NCI-H446 (cell line): ENCODE measurements at regions not wholly inside any gene's neighbourhood (a gene's known extent, or its start where the extent isn't known, plus 50 kb on each side); places are given as distances from the start of the nearest gene placed in this dataset.
"Not testable (repeated sequence)": the region's sequence is repeated elsewhere in the genome, so short reads cannot be mapped to it uniquely, and the experiment has no call there.

ENCODE experiments used
- DNase-seq, 2 experiments: peaks; one replicate each; lab custom pipeline; 2025; lab: John Stamatoyannopoulos, UW

- DNase-seq, result not testable (repeated sequence)
Observed at GRCh38 chr3:162987085-162987794, 1490.6 kb downstream of the OTOL1 start.

DNA sequence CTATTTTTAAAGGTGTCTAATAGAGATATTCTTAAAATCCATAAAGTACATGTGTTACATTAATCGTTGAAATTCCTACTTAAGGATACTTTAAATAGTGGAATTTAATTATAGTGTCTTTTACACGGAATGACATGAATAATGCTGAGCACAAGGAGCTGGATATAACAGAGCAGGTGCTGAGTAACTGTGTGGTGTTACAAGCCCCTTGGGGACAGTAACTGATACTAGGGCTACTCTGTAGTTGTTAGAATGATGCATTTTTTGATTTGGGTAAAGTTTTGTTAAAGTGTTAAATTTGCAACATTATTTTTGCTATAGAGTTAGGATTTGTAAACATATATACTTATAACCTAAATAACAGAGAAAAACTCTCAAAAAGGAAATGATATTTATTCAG, 1496.1 kb downstream of the OTOL1 start:
- DNase-seq, result no peak

DNA sequence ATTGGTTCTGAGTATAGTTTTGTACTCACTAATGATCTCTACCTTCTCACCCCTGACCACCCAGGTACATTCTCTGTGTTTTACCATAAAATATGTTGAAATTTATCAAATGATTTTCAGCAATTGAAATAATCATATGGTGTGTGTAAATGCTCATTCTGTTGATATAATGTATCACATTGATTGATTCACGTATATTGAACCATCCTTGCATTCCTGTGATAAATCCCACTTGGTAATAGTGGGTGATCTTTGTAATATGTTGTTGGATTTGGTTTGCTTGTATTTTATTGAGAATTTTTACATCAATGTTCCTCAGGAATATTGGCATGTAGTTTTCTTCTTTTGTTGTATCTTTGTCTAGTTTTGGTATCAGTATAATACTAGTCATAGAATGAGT, 1497.6 kb downstream of the OTOL1 start:
- no peak for DNase-seq

GRCh38 chr3:162996368-162996767, 1499.8 kb downstream of the OTOL1 start:
- DNase-seq, result no peak

GRCh38 chr3:162998205-162998604, 1501.6 kb downstream of the OTOL1 start:
- DNase-seq, result no peak

- DNase-seq, result no peak
Observed at GRCh38 chr3:163011596-163011995, 1515.0 kb downstream of the OTOL1 start.

- DNase-seq, result no peak
Observed at GRCh38 chr3:163016251-163016650, 1519.6 kb downstream of the OTOL1 start.

- DNase-seq, result no peak
Observed at GRCh38 chr3:163018067-163018466, 1521.5 kb downstream of the OTOL1 start.

DNA sequence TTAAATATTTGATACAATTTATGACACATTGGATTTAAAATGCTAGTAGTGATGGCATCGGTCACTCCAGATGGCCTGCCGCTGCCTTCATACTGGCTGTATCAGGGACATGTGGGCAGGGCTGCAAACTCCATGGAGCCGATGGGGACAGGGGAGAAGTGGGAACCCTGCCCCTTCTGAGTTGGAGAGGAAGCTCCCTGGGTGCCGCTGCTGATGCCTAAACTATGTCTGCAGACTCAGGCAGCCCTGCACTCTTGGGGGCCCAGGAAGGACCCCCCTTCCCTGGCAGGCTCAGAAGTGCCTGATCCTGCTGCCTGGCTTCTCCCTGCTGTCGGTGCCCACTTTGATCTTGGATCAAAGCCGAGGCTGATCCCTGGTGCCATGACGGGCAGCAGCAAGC, 1522.1 kb downstream of the OTOL1 start:
- DNase-seq, result no peak

DNA sequence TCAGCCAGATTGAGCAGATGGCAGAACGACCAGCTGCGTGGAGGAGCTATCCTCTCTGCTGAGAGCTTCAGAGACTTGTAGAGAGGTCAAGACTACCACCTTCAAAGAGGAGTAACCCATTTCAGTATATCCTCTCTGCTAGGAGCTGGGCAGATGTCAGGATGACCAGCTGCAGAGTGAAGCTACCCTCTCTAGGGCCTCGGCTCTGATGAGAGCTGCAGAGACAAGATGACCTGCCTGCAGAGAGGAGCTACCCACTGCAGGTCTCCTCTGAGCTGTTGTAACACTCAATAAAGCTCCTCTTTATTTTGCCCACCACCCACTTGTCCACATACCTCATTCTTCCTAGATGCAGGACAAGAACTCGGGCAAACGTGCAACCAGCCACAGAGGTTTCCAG, 1522.7 kb downstream of the OTOL1 start:
- no peak for DNase-seq

GRCh38 chr3:163033652-163034051, 1537.0 kb downstream of the OTOL1 start:
- DNase-seq, result no peak

DNA sequence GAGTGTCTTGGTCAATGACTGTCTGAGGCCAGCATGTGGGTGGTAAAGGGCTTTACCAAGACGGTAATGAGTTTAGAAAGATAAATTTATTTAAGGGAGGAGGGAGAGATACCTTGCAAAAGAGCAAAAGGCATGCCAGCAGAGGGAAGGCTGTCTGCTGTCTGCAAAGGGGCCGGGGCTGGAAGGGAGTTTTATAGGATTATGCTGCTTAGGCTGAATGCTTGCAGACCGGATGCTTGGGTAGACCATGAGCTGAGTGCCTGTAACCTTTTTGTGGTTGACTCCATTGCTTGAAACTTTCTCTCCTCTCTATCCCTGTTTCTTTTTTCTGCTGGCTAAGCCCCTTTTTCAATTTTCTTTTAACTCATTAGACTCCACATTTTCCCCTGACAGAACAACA, 1543.0 kb downstream of the OTOL1 start:
- no peak for DNase-seq

GRCh38 chr3:163043074-163043473, 1546.5 kb downstream of the OTOL1 start:
- DNase-seq, result peak in 1 of 2 experiments; percentile 19

DNA sequence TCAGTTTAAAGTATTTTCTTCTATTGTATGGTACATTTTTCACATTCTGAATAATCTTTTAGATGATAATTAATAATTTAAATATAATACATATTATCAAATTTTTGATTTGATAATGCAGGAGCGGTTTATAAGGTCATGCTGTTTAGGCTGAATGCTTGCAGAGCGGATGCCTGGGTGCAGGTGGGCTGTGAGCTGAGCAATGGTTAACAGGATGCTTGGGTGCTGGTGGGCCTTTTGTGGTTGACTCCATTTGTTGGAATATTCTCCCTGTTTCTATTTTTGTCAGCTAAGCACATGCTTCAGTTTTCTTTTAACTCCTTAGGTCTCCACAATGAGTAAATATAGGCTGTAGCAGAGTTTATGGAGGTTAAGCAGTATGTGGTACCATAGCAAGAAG, 1549.3 kb downstream of the OTOL1 start:
- no peak for DNase-seq

DNA sequence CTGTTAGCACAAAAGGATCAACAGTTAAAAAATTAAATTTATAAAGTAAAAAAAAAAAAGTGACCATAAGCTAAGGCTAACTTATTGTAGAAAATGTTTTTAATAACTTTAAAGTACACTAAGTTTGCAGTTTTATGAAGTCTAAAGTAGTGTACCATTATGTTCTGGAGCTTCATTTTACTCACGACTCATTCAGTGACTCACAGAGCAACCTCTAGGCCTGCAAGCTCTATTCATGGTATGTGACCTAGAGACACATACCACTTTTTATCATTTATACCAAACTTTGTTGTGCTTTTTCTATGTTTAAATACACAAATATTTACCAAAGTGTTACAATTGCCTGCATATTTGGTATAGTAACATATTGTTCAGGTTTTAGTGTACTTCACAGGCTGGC, 1552.3 kb downstream of the OTOL1 start:
- DNase-seq, result no peak

DNA sequence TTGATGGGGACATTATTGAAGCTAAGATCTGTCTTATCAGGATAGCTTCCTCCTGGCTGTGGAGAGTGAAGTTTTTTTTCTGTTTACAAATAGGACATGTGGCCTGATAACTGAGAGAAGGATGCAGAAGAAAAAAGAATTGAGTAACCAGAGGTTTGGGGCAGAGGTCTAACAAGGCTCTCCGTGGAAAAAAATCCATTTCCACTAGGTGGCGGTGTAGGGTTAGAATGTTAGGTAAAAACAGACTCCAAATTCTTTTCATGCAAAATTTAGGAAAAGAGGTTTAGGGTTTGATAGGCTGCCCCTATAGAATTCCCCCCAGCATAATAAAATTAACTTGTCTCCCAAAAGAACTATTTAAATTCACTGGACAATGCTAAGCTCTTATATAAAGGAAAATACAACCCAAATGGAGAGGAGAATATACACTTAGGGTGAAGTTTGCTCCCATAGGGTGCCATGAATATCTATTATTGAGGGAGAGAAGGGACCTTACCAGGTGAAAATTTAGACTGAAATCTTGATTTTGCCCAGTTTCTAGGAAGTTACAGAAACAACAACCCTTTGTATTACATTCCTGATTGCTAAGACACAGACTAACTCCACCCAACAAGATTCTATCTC, 1560.4 kb downstream of the OTOL1 start:
- peak; percentile 64 to 72 for DNase-seq

GRCh38 chr3:163058031-163058854, 1561.6 kb downstream of the OTOL1 start:
- DNase-seq, result no peak

DNA sequence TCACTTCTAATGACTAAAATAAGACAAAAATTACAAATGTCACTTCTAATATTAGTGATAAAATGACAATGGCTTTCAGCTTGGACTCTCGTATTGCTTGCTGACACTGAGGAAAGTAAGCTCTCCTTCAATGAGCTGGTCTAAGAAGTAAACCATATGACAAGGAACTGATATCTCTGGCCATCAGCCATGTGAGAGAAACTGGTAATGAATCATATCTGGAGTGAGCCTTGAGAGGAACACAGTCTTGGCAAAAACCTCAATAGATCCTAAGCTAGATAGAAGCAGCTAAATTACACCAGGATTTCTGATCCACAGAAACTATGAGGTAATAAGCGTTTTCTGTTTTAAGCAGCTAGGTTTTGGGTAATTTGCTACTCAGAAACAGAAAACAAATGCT, 1575.1 kb downstream of the OTOL1 start:
- DNase-seq, result no peak
